Stomach (tissue), 4 donors: ENCODE measurements at regions not wholly inside any gene's neighbourhood (a gene's known extent, or its start where the extent isn't known, plus 50 kb on each side); places are given as distances from the start of the nearest gene placed in this dataset.

Experiments used
- POLR2AphosphoS5 ChIP-seq, 3 donors: sonication (generic); formaldehyde crosslinking; IDR thresholded peaks; one replicate each; pipeline ENCODE4 v1.6.1; 2016; ENCODE audit warnings: antibody characterized with exemption in 3 of 3
- TF ChIP-seq, protein P1 (sequence below), 7 experiments: fragments of 450-650 bp in 4 of 7; fragments of 200-600 bp in 3 of 7; sonication (generic) in 3 of 7; IDR thresholded peaks; one replicate each; pipeline ENCODE4 v1.5.1; 2016 to 2019; ENCODE audit warnings: antibody characterized with exemption in 7 of 7, control low read depth in 2 of 7, mild to moderate bottlenecking in 1 of 7

DNA sequence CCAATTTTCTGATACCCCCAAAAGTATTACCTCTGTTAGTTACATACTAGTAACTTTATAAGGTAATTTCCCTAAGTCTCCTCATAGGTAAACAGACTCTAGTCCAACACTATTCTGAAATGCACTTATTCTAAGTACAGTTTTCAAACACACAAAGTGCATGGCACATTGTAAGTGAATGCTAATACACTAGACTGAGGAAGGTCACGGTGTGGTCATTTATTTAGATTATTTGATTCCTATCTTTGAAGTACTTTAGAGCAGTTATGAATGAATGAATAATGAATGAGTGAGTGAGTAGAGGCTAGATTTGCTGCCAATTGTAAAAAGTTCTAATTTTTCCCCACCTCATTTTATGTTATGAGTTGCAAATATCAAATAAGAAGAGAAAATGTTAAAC, 132.8 kb upstream of the UGT8 start:
- no peak for TF ChIP-seq POLR2AphosphoS5 (IDR thresholded peaks at IDR 0.05)
- TF ChIP-seq, protein P1, sequence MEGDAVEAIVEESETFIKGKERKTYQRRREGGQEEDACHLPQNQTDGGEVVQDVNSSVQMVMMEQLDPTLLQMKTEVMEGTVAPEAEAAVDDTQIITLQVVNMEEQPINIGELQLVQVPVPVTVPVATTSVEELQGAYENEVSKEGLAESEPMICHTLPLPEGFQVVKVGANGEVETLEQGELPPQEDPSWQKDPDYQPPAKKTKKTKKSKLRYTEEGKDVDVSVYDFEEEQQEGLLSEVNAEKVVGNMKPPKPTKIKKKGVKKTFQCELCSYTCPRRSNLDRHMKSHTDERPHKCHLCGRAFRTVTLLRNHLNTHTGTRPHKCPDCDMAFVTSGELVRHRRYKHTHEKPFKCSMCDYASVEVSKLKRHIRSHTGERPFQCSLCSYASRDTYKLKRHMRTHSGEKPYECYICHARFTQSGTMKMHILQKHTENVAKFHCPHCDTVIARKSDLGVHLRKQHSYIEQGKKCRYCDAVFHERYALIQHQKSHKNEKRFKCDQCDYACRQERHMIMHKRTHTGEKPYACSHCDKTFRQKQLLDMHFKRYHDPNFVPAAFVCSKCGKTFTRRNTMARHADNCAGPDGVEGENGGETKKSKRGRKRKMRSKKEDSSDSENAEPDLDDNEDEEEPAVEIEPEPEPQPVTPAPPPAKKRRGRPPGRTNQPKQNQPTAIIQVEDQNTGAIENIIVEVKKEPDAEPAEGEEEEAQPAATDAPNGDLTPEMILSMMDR (IDR thresholded peaks at IDR 0.05), result no peak
